ENCODE measurements at regions not wholly inside any gene's neighbourhood (a gene's known extent, or its start where the extent isn't known, plus 50 kb on each side); places are given as distances from the start of the nearest gene placed in this dataset.

DNA sequence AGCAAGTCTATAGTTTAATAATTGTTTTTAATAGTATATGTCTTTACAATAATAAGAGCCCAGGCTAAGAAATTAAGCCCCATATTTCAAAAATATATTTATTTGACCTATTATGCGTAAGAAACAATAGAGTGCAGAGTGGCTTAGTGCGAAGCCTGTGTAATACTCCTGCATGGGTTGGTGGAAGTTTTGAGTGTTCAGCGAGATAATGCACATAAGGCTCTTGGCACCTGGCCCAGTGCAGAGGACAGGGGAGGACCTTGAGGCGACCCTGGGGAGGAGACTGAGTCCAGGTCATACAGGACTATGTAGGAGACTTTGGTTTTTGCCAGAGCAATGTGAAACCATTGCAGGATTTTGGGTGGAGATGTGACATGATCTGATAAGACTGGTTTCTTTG lies 132.4 kb upstream of the ST6GAL2 start:
- POLR2A ChIA-PET (ENCODE audit: low non-redundant PET), result no interaction called here
- BruUV-seq (replicated peaks), result no TSS peak
- DNase-seq (ENCODE audit: low spot score), result no peak
- peaks cover 3% of the 10 kb centered on the region for H3K9me3 ChIP-seq (ENCODE audit: low read depth, low read length, poor library complexity, severe bottlenecking)
- H3K4me1 ChIP-seq (ENCODE audit: insufficient read depth, low read length, poor library complexity, severe bottlenecking), result no peaks in the 10 kb centered on the region
- no peak for TF ChIP-seq EZH2 (IDR thresholded peaks at IDR 0.05; ENCODE audit: borderline replicate concordance, low read depth, low read length, poor library complexity, severe bottlenecking)
- TF ChIP-seq CTCF (conservative IDR thresholded peaks at IDR 0.05; ENCODE audit: low read depth, low read length), result no peak
- H3K27ac ChIP-seq (ENCODE audit: low read depth, low read length, poor library complexity, severe bottlenecking), result no peak overlapping the region
- intact Hi-C loops (cut with micrococcal nuclease; ENCODE audit: unreplicated experiment), result no loop called here
- H3K36me3 ChIP-seq (ENCODE audit: insufficient read depth, low read length, poor library complexity, severe bottlenecking), result no peaks in the 10 kb centered on the region
- no peak overlapping the region for H3K4me3 ChIP-seq (ENCODE audit: low read depth, low read length, poor library complexity, severe bottlenecking)
- no peaks in the 10 kb centered on the region for H3K27me3 ChIP-seq (replicated peaks; ENCODE audit: insufficient read depth, low read depth, low read length, poor library complexity)
- CTCF ChIA-PET, result no interaction called here

DNA sequence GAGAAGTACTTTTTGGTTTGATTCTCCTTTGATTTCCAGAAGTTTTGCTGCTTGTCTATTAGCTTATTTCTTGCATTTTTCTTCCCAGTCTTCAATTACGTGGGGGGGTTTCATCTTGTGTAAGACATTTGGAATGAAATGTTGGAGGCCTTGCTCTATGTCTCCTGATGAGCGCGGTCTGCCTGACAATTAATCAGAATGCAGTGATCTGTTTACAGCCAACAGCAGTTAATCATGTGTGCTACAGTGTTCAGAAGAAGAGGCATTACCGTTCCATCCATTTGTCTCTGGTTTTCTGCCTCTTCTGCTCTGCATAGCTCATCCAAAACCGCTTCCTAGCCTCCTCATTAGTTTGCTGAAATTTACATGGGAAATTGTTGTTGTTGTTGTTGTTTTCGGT lies 134.4 kb upstream of the ST6GAL2 start:
- Histone ChIP-seq H3K27me3 (replicated peaks; ENCODE audit: insufficient read depth, low read depth, low read length, poor library complexity) (no peaks in the 10 kb centered on the region), H3K4me3 (ENCODE audit: low read depth, low read length, poor library complexity, severe bottlenecking) (no peak overlapping the region), H3K27ac (ENCODE audit: low read depth, low read length, poor library complexity, severe bottlenecking) (no peak overlapping the region), H3K36me3 (ENCODE audit: insufficient read depth, low read length, poor library complexity, severe bottlenecking) (no peaks in the 10 kb centered on the region), H3K9me3 (ENCODE audit: low read depth, low read length, poor library complexity, severe bottlenecking) (peaks cover 3% of the 10 kb centered on the region), H3K4me1 (ENCODE audit: insufficient read depth, low read length, poor library complexity, severe bottlenecking) (no peaks in the 10 kb centered on the region)
- ChIA-PET POLR2A (ENCODE audit: low non-redundant PET) (no interaction called here), CTCF (no interaction called here)
- no TSS peak for BruUV-seq (replicated peaks)
- DNase-seq (ENCODE audit: low spot score), result no peak
- TF ChIP-seq CTCF (conservative IDR thresholded peaks at IDR 0.05; ENCODE audit: low read depth, low read length) (no peak), EZH2 (IDR thresholded peaks at IDR 0.05; ENCODE audit: borderline replicate concordance, low read depth, low read length, poor library complexity, severe bottlenecking) (no peak)
- intact Hi-C loops (cut with micrococcal nuclease; ENCODE audit: unreplicated experiment), result no loop called here

GRCh38 chr2:107024269-107024668 lies 138.3 kb upstream of the ST6GAL2 start:
- intact Hi-C loops (cut with micrococcal nuclease; ENCODE audit: unreplicated experiment), result no loop called here
- H3K4me1 ChIP-seq (ENCODE audit: insufficient read depth, low read length, poor library complexity, severe bottlenecking), result no peaks in the 10 kb centered on the region
- no peaks in the 10 kb centered on the region for H3K27me3 ChIP-seq (replicated peaks; ENCODE audit: insufficient read depth, low read depth, low read length, poor library complexity)
- CTCF ChIA-PET, result no interaction called here
- H3K27ac ChIP-seq (ENCODE audit: low read depth, low read length, poor library complexity, severe bottlenecking), result no peak overlapping the region
- BruUV-seq (replicated peaks), result no TSS peak
- TF ChIP-seq EZH2 (IDR thresholded peaks at IDR 0.05; ENCODE audit: borderline replicate concordance, low read depth, low read length, poor library complexity, severe bottlenecking) (no peak), CTCF (conservative IDR thresholded peaks at IDR 0.05; ENCODE audit: low read depth, low read length) (no peak)
- POLR2A ChIA-PET (ENCODE audit: low non-redundant PET), result no interaction called here
- no peak for DNase-seq (ENCODE audit: low spot score)
- no peaks in the 10 kb centered on the region for H3K9me3 ChIP-seq (ENCODE audit: low read depth, low read length, poor library complexity, severe bottlenecking)
- no peaks in the 10 kb centered on the region for H3K36me3 ChIP-seq (ENCODE audit: insufficient read depth, low read length, poor library complexity, severe bottlenecking)
- no peak overlapping the region for H3K4me3 ChIP-seq (ENCODE audit: low read depth, low read length, poor library complexity, severe bottlenecking)

All from A673 (cell line).